ENCODE measurements at regions not wholly inside any gene's neighbourhood (a gene's known extent, or its start where the extent isn't known, plus 50 kb on each side); places are given as distances from the start of the nearest gene placed in this dataset.

GRCh38 chr2:35365859-35366258 is 989.7 kb upstream of the CRIM1 start:
- no peak for DNase-seq (ENCODE audit: low read depth in 4 of 4, low spot score in 1 of 4)

- no peak for DNase-seq (ENCODE audit: low read depth in 4 of 4, low spot score in 1 of 4)
These were observed 999.2 kb upstream of the CRIM1 start for GRCh38 chr2:35356332-35356731.

- DNase-seq (ENCODE audit: low read depth in 4 of 4, low spot score in 1 of 4), result no peak
These were observed 1000.5 kb upstream of the CRIM1 start for GRCh38 chr2:35355056-35355455.

GRCh38 chr2:35347561-35347960 is 1008.0 kb upstream of the CRIM1 start:
- no peak for DNase-seq (ENCODE audit: low read depth in 4 of 4, low spot score in 1 of 4)

- DNase-seq (ENCODE audit: low read depth in 4 of 4, low spot score in 1 of 4), result no peak
These were observed 1012.4 kb upstream of the CRIM1 start for GRCh38 chr2:35343135-35343534.

- DNase-seq (ENCODE audit: low read depth in 4 of 4, low spot score in 1 of 4), result no peak
These were observed 1016.4 kb upstream of the CRIM1 start for GRCh38 chr2:35339211-35339610.

DNA sequence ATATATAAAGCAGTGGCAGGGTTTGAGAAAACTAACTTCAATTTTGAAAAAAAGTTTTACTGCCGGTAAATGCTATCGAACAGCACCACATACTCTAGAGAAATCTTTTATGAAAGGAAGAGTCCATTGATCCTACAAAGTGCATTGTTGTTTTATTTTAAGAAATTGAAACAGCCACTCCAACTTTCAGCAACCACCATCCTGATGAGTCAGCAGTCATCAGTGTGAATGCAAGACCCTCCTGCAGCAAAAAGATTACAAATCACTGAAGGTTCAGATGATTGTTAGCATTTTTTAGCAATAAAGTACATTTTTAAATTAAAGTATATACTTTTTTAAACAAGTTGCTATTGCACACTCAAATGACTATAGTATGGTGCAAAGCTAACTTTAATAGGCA is 1017.7 kb upstream of the CRIM1 start:
- DNase-seq (ENCODE audit: low read depth in 4 of 4, low spot score in 1 of 4), result no peak

GRCh38 chr2:35314049-35314448 is 1041.5 kb upstream of the CRIM1 start:
- DNase-seq (ENCODE audit: low read depth in 4 of 4, low spot score in 1 of 4), result no peak

- no peak for DNase-seq (ENCODE audit: low read depth in 4 of 4, low spot score in 1 of 4)
These were observed 1054.2 kb upstream of the CRIM1 start for GRCh38 chr2:35301369-35301768.

- DNase-seq (ENCODE audit: low read depth in 4 of 4, low spot score in 1 of 4), result no peak
These were observed 1057.1 kb upstream of the CRIM1 start for GRCh38 chr2:35298493-35298892.

GRCh38 chr2:35297403-35297802 is 1058.2 kb upstream of the CRIM1 start:
- DNase-seq (ENCODE audit: low read depth in 4 of 4, low spot score in 1 of 4), result no peak

GRCh38 chr2:35294636-35295263 is 1060.8 kb upstream of the CRIM1 start:
- no peak for DNase-seq (ENCODE audit: low read depth in 4 of 4, low spot score in 1 of 4)

GRCh38 chr2:35293261-35293660 is 1062.3 kb upstream of the CRIM1 start:
- no peak for DNase-seq (ENCODE audit: low read depth in 4 of 4, low spot score in 1 of 4)

GRCh38 chr2:35292199-35292598 is 1063.4 kb upstream of the CRIM1 start:
- DNase-seq (ENCODE audit: low read depth in 4 of 4, low spot score in 1 of 4), result no peak

DNA sequence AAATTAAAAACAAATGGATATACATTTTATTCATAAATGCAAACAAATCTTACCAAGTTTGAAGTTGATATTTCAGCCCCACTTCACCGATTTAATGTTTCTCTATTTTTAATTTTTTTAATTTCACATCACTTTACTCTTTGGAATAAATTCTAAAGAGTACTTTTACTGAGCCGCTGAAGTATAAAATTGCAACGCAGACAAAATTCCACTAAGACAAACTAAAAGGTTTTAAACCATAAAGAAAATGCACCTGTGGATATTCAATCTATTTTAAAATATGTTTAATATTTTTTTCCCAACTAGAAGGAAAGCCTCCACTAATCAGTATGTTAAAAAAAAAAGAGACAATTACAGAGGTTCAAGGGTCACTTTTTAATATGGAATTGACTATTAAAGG is 1073.9 kb upstream of the CRIM1 start:
- DNase-seq (ENCODE audit: low read depth in 4 of 4, low spot score in 1 of 4), result no peak

DNA sequence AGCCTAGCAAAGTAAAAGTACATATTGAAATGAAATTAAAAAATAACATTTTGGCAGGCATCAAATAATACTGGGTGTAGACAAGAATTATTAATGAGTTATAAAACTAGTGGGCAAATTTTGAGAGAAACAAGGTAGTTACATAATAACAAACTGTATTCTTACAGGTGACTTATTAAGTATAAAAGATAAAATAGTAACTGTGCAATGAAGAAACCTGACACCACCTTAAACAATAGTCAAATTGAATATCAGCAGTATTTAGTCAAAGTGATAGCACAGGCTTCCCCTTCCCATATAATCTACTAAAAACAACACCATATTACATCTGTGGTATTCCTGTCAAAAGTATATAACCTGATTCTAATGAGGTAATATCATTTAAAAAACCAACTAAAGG is 1099.8 kb upstream of the CRIM1 start:
- DNase-seq (ENCODE audit: low read depth in 4 of 4, low spot score in 1 of 4), result no peak

DNA sequence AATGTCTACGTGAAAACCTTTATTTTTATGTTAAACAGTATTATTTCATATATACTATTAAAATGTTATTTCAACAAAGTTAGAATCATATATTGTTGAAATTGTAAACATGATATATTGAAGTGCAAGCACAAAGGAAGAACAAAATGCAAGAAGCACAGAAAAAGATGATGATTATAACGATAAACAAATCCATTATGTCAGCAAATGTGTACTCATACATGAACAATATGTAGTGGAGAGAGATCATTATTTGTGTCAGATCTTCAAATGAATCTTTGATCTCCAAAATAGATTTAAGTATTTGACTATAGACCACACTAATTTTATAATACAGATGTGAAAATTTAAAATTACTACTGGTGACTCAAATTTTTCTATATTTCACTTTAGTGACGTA is 1104.4 kb upstream of the CRIM1 start:
- DNase-seq (ENCODE audit: low read depth in 4 of 4, low spot score in 1 of 4), result no peak

DNA sequence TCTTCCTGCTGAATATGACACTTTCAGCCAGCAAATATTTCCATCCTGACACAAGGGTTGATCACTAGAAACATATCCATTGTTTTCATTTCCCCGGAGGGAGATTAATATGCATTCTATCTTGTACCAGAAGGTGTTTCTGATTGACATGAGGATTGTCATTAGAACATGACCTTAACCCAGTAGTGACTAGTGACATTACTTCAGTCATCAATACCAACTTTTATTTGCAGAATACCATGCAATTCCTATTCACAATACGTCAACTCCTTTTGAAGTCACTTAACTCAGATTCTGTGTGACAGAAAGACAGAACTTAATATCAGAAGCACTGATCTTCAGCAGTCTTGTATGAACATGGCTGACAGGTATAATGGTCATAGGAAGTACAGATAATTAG is 1108.9 kb upstream of the CRIM1 start:
- DNase-seq (ENCODE audit: low read depth in 4 of 4, low spot score in 1 of 4), result no peak

DNA sequence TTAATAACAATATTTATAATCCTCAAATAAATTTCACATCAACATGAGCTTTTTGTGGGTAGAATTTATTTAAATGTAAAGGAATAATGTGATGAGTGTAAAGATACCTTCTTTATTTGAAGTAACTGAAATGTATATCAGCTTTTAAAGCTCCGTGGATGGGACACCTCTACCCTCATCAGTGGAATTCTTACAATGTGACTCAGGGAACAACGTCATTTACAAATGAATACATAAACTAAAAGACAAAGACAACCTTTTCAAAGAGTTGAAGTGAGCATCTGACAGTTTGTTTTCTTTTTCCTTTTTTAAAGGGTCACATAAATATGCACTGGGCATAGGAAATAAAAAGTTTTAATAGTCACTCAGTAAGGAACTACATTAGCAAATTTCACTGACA is 1127.0 kb upstream of the CRIM1 start:
- DNase-seq (ENCODE audit: low read depth in 4 of 4, low spot score in 1 of 4), result no peak

- DNase-seq (ENCODE audit: low read depth in 4 of 4, low spot score in 1 of 4), result no peak
These were observed 1135.1 kb upstream of the CRIM1 start for GRCh38 chr2:35220461-35220860.

DNA sequence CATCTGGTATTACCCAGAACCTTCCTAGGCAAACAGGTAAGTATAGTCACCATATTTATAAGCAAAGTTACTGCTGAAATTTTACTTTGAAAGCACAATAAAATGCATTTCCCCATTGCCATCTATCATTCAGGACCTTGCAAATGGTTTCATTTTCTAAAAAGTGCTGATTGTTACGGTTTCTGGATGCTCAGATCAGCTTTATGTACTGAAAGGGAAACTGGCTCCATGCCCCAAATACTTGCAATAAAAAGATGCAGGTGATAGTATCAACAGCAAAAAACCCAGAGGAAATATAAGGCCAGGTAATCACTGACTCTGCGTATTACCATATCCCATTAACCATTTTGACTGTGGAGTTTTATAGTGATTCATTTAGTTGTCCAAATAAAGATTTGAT is 1150.7 kb upstream of the CRIM1 start:
- DNase-seq (ENCODE audit: low read depth in 4 of 4, low spot score in 1 of 4), result no peak

GRCh38 chr2:35204323-35204722 is 1151.3 kb upstream of the CRIM1 start:
- DNase-seq (ENCODE audit: low read depth in 4 of 4, low spot score in 1 of 4), result no peak

DNA sequence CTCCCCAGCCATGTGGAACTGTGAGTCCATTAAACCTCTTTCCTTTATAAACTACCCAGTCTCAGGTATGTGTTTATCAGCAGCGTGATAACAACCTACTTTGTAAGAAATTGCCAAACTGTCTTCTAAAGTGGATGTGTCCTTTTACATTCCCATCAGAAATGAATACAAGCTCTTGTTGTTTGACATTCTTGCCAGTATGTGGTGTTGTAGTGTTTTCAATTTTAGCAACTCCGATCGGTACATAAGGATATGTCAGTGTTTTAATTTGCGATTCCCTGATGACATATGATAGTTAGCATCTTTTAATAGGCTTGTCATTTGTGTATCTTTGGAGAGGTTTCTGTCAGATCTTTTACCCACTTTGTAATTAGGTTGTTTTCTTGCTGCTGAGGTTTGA is 1156.3 kb upstream of the CRIM1 start:
- DNase-seq (ENCODE audit: low read depth in 4 of 4, low spot score in 1 of 4), result no peak
